LNCaP clone FGC (cell line): ENCODE measurements at regions not wholly inside any gene's neighbourhood (a gene's known extent, or its start where the extent isn't known, plus 50 kb on each side); places are given as distances from the start of the nearest gene placed in this dataset.

ENCODE experiments used
- DNase-seq: peaks from one replicate; pipeline ENCODE4 v3.0.0-alpha.2; 2011; ENCODE audit warnings: low read depth
- H3K4me3 ChIP-seq: 2 replicates; pipeline ENCODE4 v1.5.1; 2011; ENCODE audit warnings: mild to moderate bottlenecking, low read depth, low read length, control low read depth
- CTCF ChIP-seq: IDR thresholded peaks from 2 replicates; pipeline ENCODE4 v1.5.1; 2012; ENCODE audit warnings: mild to moderate bottlenecking; ENCODE audit not compliant: control insufficient read depth, insufficient read depth; ENCODE audit errors: extremely low read depth

DNA sequence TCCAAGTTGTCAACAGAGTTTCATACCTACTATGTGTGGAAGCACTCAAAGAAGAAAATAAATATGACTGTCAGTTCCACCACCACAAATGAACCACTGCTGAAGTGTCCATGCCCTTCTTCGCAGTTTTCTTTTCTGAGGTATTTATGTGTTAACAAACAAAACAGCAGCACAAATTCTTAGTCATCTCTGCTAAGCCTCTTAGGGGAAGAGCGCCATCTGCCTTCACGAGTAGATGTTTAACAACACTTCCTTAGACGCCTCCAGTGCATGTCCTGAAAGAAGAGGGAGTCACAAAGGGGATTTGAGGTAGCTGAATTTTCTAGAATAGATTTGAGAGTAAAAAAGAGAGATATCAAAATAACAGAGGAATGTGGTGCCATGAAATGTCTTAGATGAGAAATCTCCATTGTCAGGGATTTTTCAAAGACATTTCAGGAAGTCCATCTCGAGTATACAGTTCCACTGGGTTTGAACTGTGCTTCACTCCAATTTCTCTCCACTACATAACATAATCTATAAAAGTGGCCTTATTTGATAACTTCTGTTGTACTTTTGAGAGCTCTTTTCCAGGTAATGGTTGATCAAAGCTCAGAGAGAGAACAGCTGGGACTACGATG is 775.3 kb upstream of the POM121L12 start:
- H3K4me3 ChIP-seq = no peak overlapping the region
- DNase-seq = peak; percentile 59
- peak; percentile 74 for TF ChIP-seq CTCF

GRCh38 chr7:52257890-52258289 is 777.5 kb upstream of the POM121L12 start:
- DNase-seq = no peak
- no peak for TF ChIP-seq CTCF
- H3K4me3 ChIP-seq = no peak overlapping the region

DNA sequence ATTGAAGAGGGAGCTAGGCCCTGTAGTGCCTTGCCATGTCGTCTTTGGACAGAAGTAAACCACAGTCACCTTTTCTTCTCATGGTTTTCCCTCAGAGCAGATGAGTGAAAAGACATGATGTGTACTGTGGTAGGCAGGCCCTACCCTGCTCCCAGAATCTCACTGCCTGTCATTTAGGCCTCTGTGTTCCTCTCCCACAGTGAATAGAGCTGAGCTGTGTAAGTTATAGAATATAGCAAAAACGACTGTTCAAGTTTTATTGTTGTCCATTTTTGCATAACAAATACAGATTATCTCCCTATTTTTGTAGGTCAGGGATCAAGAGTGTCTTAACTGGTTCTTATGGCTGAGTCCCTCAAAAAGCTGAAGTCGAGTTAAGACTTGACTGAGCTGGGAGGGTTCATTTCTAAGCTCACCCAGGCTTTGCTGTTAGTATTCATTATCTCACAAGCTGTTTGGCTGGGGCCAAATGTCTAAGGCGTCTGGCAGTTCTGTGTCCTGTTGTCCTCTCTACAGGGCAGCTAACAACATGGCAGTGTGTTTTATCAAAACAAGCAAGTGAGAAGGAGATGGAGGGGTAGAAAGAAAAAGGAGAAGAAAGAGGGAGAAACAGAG is 780.9 kb upstream of the POM121L12 start:
- TF ChIP-seq CTCF = no peak
- H3K4me3 ChIP-seq = no peak overlapping the region

GRCh38 chr7:52253953-52254352 is 781.5 kb upstream of the POM121L12 start:
- no peak for DNase-seq
- TF ChIP-seq CTCF = no peak
- H3K4me3 ChIP-seq = no peak overlapping the region

More for the DNA sequence above, 780.9 kb upstream of the POM121L12 start:
- no peak for DNase-seq

GRCh38 chr7:52249741-52250140 is 785.7 kb upstream of the POM121L12 start:
- DNase-seq = no peak
- H3K4me3 ChIP-seq = no peak overlapping the region
- no peak for TF ChIP-seq CTCF

DNA sequence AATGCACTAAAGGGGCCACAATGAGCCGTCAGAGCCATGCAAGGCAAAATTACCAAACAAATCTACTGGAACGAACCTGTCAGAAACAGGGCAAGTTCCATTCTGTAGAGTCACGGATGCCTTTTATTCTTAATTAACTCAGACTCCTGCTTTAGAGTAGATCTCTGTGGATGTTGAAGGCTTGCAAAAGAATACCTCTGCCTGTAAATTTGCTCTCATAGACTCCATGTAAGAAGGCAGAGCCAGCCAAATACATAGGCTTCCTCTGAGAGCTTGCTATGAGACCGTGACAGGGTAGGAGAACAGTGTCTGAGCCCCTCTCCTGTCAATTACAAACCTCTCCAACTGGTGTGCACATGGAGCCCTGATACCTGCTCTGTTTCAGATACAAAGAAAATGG is 787.9 kb upstream of the POM121L12 start:
- no peak for DNase-seq
- TF ChIP-seq CTCF = no peak
- H3K4me3 ChIP-seq = no peak overlapping the region

DNA sequence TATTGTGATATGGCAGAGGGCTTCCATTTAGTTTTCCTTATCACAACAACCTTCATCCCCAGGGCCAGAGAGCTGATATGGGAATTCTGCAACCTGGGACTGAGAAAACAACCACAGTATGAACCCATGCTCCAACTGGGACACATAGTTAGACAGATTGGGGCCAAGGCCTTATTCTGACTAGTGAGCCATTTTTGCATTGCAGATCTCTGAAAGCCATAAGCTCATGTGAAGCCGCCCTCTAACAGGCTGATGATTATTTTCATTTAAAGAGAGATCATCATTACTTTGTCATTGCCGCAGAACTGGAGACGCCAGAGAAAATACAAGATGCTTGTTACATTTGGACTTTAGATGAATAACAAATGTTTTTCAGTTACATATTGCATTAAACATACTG is 791.7 kb upstream of the POM121L12 start:
- no peak for TF ChIP-seq CTCF
- H3K4me3 ChIP-seq = no peak overlapping the region
- no peak for DNase-seq
